Activated T-cell treated with anti-CD3 and anti-CD28 coated beads, Interleukin-2, amount 50 U/mL, for 4 hours (primary cell): ENCODE measurements at regions not wholly inside any gene's neighbourhood (a gene's known extent, or its start where the extent isn't known, plus 50 kb on each side); places are given as distances from the start of the nearest gene placed in this dataset.
"Not testable (repeated sequence)": the region's sequence is repeated elsewhere in the genome, so short reads cannot be mapped to it uniquely, and the experiment has no call there.

ENCODE experiments used
- ATAC-seq, 2 donors: fragments of 200-7000 bp; cut with Tn5 transposase; one replicate each; pipeline ENCODE4 v1.10.0; 2021
- DNase-seq: peaks from one replicate; pipeline ENCODE4 v3.0.0-alpha.2; 2020
- H3K27me3 Mint-ChIP-seq: one replicate; pipeline ENCODE4 v1.8.0; 2021; ENCODE audit warnings: low read depth, mixed read lengths
- H3K36me3 Mint-ChIP-seq: one replicate; pipeline ENCODE4 v1.8.0; 2022; ENCODE audit warnings: mixed read lengths; ENCODE audit not compliant: insufficient read depth
- H3K4me1 Mint-ChIP-seq: one replicate; pipeline ENCODE4 v1.8.0; 2021; ENCODE audit warnings: low read depth, mixed read lengths
- H3K4me3 Mint-ChIP-seq: one replicate; pipeline ENCODE4 v1.8.0; 2021; ENCODE audit warnings: mild to moderate bottlenecking, moderate library complexity, mixed read lengths
- H3K9me3 Mint-ChIP-seq: one replicate; pipeline ENCODE4 v1.8.0; 2021; ENCODE audit warnings: mixed read lengths

DNA sequence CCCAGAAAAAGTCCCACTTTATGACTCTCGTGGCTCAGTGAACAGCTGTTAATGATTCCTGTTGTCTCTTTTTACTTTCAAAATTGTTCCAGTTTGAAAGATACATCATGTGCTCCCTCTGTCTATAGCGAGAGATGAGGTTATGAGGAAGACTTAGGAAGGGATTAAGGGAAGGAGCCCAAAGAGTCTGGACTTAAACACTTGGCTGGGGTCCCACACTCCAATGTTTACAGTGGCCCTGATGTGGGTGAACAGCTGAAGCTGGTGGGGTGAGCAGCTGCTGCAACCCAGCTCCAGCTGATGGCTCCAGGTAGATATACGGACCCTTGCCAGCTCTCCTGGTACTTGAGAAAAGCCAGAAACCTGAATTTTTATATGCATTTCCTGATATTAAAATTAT lies 84.5 kb upstream of the PLET1 start:
- DNase-seq (no peak), ATAC-seq (no peak)
- H3K36me3 Mint-ChIP-seq, result no peaks in the 10 kb centered on the region
- no peaks in the 10 kb centered on the region for H3K27me3 Mint-ChIP-seq
- no peaks in the 10 kb centered on the region for H3K9me3 Mint-ChIP-seq
- no peak overlapping the region for H3K4me3 Mint-ChIP-seq
- H3K4me1 Mint-ChIP-seq, result peaks cover 2% of the 10 kb centered on the region

GRCh38 chr11:112345706-112346105 lies 85.0 kb upstream of the PLET1 start:
- ATAC-seq, result no peak
- Mint-ChIP-seq H3K9me3 (no peaks in the 10 kb centered on the region), H3K4me1 (peaks cover 2% of the 10 kb centered on the region), H3K36me3 (no peaks in the 10 kb centered on the region), H3K4me3 (no peak overlapping the region), H3K27me3 (no peaks in the 10 kb centered on the region)
- DNase-seq, result no peak

GRCh38 chr11:112346586-112346985 lies 85.9 kb upstream of the PLET1 start:
- Mint-ChIP-seq H3K36me3 (no peaks in the 10 kb centered on the region), H3K4me3 (no peak overlapping the region), H3K9me3 (no peaks in the 10 kb centered on the region), H3K27me3 (no peaks in the 10 kb centered on the region), H3K4me1 (peaks cover 2% of the 10 kb centered on the region)
- ATAC-seq (no peak), DNase-seq (no peak)

DNA sequence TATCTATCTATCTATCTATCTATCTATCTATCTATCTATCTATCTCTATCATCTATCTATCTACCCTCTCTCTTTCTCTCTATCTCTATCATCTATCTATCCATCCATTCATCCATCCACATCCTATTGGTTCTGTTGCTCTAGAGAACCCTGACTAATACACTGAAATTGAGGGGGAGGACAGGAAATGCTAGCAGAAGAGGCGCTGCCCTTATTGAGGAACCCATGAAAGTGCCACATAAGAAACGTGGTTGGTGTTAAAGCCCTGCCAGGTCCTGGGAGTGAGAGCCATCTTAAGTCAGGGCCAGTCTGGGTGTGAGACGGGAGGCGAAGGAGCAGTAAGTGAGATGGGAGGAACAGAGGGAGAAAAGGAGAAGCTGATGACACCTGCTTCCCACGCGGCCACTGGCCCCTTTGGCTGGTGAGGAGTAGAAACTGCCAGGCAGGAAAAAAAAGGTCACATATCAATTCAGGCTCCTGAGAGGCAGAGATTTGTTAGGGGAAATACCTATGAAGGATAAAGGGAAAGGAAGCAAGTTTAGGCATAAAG lies 87.9 kb upstream of the PLET1 start:
- no peaks in the 10 kb centered on the region for H3K9me3 Mint-ChIP-seq
- DNase-seq (no peak), ATAC-seq (no peak)
- H3K27me3 Mint-ChIP-seq, result no peaks in the 10 kb centered on the region
- peaks cover 2% of the 10 kb centered on the region for H3K4me1 Mint-ChIP-seq
- no peaks in the 10 kb centered on the region for H3K36me3 Mint-ChIP-seq
- no peak overlapping the region for H3K4me3 Mint-ChIP-seq

GRCh38 chr11:112351423-112351822 lies 90.8 kb upstream of the PLET1 start:
- ATAC-seq, DNase-seq, H3K9me3 Mint-ChIP-seq, H3K27me3 Mint-ChIP-seq, H3K4me3 Mint-ChIP-seq, H3K4me1 Mint-ChIP-seq, H3K36me3 Mint-ChIP-seq: not testable (repeated sequence)

DNA sequence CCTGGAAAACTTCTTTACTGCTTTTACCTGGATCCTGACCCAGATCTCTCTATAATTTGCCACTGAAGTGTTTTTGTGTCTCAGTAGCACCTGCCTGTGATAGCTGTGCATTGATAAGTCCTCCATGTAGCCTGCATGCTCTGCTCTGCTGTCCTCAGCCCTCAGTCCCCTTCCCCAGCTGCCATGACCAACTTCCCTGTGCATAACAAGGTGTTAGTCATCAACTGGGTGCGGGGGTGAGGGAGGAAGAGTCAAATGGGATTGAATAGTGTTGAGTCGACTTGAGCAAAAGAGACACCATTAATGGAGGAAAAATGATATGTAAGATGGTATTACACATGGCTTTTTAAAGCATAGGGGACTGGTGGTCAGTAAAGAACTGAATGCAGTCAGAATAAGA lies 92.2 kb upstream of the PLET1 start:
- Mint-ChIP-seq H3K4me3 (no peak overlapping the region), H3K4me1 (peaks cover 2% of the 10 kb centered on the region), H3K9me3 (peaks cover 2% of the 10 kb centered on the region), H3K36me3 (no peaks in the 10 kb centered on the region), H3K27me3 (no peaks in the 10 kb centered on the region)
- no peak for DNase-seq
- ATAC-seq, result no peak

DNA sequence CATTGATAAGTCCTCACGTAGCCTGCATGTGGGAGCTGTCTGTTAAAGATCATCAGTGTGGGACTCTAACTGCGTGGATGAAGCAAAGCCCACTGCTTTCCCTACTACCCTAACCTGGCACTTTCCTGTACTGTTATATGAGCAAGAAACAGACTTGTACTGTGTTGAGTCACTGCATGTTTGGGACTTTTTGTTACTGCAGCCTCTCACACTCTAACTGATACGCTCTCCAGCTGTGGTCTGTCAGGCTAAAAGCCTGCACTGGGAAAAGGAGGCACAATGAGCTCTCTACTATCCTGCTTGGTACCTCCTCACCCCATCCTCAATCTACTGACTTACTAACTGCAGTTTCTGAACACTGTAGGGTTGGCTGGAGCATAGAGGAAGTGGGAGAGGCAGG lies 93.7 kb upstream of the PLET1 start:
- Mint-ChIP-seq H3K9me3 (peaks cover 2% of the 10 kb centered on the region), H3K4me1 (no peaks in the 10 kb centered on the region), H3K4me3 (no peak overlapping the region), H3K36me3 (no peaks in the 10 kb centered on the region), H3K27me3 (no peaks in the 10 kb centered on the region)
- no peak for DNase-seq
- no peak for ATAC-seq

DNA sequence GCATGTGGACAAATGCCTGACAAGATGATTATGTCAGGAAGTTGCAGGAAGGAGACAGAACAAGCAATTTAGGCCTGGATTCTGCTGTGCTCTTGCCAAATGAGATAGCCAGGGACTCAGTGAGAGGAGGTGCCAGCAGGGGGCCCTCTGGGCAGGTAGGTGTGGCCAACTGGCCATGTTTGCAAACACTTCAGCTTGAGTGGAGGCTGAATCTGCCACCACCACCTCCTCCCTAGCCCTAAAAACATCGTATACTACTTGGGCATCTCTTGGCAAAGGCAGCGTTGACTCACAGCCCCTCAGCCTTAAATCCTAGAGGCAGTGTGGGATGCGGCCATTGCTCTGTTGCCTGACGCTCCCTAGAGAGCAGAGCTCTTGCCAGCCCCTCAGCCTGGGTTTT lies 95.1 kb upstream of the PLET1 start:
- Mint-ChIP-seq H3K9me3 (peaks cover 2% of the 10 kb centered on the region), H3K27me3 (no peaks in the 10 kb centered on the region), H3K36me3 (no peaks in the 10 kb centered on the region), H3K4me1 (no peaks in the 10 kb centered on the region), H3K4me3 (no peak overlapping the region)
- DNase-seq, result no peak
- ATAC-seq, result no peak

DNA sequence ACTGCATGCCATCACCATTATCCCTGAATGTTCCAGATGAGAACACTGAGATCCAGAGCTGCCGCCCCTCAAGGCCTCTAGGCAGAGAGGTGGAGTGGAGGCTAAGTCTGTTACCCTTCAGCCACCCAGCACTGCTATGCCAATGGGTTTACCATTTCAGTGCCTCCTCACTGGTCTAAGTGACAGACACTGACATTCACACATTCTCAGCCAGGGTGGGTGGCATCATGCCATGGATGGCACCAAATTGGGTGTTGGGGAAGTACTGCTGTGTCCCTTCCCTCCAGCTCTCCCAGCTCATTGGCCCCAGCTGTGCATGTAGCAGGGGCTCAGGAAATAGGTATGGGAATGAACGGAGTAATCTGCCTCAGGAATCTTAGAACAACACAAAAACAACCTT lies 96.8 kb upstream of the PLET1 start:
- H3K36me3 Mint-ChIP-seq, result no peaks in the 10 kb centered on the region
- ATAC-seq, result no peak
- H3K27me3 Mint-ChIP-seq, result no peaks in the 10 kb centered on the region
- DNase-seq, result no peak
- no peak overlapping the region for H3K4me3 Mint-ChIP-seq
- peaks cover 2% of the 10 kb centered on the region for H3K9me3 Mint-ChIP-seq
- no peaks in the 10 kb centered on the region for H3K4me1 Mint-ChIP-seq

- ATAC-seq, result no peak
- DNase-seq, result no peak
- Mint-ChIP-seq H3K27me3 (no peaks in the 10 kb centered on the region), H3K36me3 (peaks cover 3% of the 10 kb centered on the region), H3K4me3 (no peak overlapping the region), H3K9me3 (no peaks in the 10 kb centered on the region), H3K4me1 (no peaks in the 10 kb centered on the region)
Observed at GRCh38 chr11:112361396-112361795, 100.7 kb upstream of the PLET1 start.

GRCh38 chr11:112363527-112363926 lies 102.9 kb upstream of the PLET1 start:
- no peaks in the 10 kb centered on the region for H3K9me3 Mint-ChIP-seq
- no peak overlapping the region for H3K4me3 Mint-ChIP-seq
- H3K36me3 Mint-ChIP-seq, result peaks cover 3% of the 10 kb centered on the region

GRCh38 chr11:112364962-112365481 lies 104.4 kb upstream of the PLET1 start:
- ATAC-seq (no peak), DNase-seq (no peak)
- no peaks in the 10 kb centered on the region for H3K4me1 Mint-ChIP-seq
- H3K9me3 Mint-ChIP-seq, result no peaks in the 10 kb centered on the region
- no peaks in the 10 kb centered on the region for H3K27me3 Mint-ChIP-seq
- H3K36me3 Mint-ChIP-seq, result peaks cover 3% of the 10 kb centered on the region
- no peak overlapping the region for H3K4me3 Mint-ChIP-seq

More at GRCh38 chr11:112363527-112363926, 102.9 kb upstream of the PLET1 start:
- no peaks in the 10 kb centered on the region for H3K4me1 Mint-ChIP-seq
- H3K27me3 Mint-ChIP-seq, result no peaks in the 10 kb centered on the region
- DNase-seq, result no peak
- ATAC-seq, result no peak

- DNase-seq (no peak), ATAC-seq (no peak)
- no peaks in the 10 kb centered on the region for H3K9me3 Mint-ChIP-seq
- H3K4me3 Mint-ChIP-seq, result no peak overlapping the region
- H3K4me1 Mint-ChIP-seq, result no peaks in the 10 kb centered on the region
- H3K27me3 Mint-ChIP-seq, result no peaks in the 10 kb centered on the region
- peaks cover 3% of the 10 kb centered on the region for H3K36me3 Mint-ChIP-seq
Observed at GRCh38 chr11:112366012-112366411, 105.4 kb upstream of the PLET1 start.

- DNase-seq, result no peak
- Mint-ChIP-seq H3K9me3 (no peaks in the 10 kb centered on the region), H3K4me3 (no peak overlapping the region), H3K27me3 (no peaks in the 10 kb centered on the region), H3K4me1 (no peaks in the 10 kb centered on the region), H3K36me3 (peaks cover 3% of the 10 kb centered on the region)
- no peak for ATAC-seq
Observed at GRCh38 chr11:112366777-112367176, 106.1 kb upstream of the PLET1 start.

DNA sequence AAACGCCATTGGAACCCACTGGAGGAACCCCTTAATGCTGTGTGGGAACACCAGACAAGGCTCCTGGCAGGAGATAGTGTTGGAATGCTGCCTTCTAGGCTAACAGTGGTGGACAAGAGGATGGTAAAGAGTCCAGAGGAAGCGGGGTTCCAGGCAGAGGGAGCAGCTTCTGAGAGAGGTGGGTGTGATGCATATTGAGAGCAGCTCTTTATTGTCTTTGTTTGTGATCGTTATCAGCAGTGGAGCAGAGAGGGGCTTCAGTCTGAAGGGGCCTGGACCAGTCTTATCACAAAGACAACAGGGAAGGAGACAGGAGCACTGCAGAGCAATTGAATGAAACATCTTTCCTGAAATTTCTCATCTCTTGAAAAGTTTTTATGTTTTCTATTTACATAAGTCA lies 106.8 kb upstream of the PLET1 start:
- DNase-seq, result no peak
- H3K9me3 Mint-ChIP-seq, result no peaks in the 10 kb centered on the region
- no peak for ATAC-seq
- H3K36me3 Mint-ChIP-seq, result peaks cover 5% of the 10 kb centered on the region
- no peaks in the 10 kb centered on the region for H3K27me3 Mint-ChIP-seq
- H3K4me3 Mint-ChIP-seq, result no peak overlapping the region
- H3K4me1 Mint-ChIP-seq, result no peaks in the 10 kb centered on the region

GRCh38 chr11:112367895-112368294 lies 107.2 kb upstream of the PLET1 start:
- peaks cover 5% of the 10 kb centered on the region for H3K36me3 Mint-ChIP-seq
- H3K27me3 Mint-ChIP-seq, result no peaks in the 10 kb centered on the region
- H3K9me3 Mint-ChIP-seq, result no peaks in the 10 kb centered on the region
- no peak for DNase-seq
- H3K4me1 Mint-ChIP-seq, result no peaks in the 10 kb centered on the region
- H3K4me3 Mint-ChIP-seq, result no peak overlapping the region
- ATAC-seq, result no peak
